HCT116 (cell line): ENCODE measurements at regions not wholly inside any gene's neighbourhood (a gene's known extent, or its start where the extent isn't known, plus 50 kb on each side); places are given as distances from the start of the nearest gene placed in this dataset.

ENCODE experiments used
- ATAC-seq: fragments of 200-7000 bp; cut with Tn5 transposase; 2 replicates; pipeline ENCODE4 v1.9.1; 2020; ENCODE audit warnings: mild to moderate bottlenecking, moderate library complexity
- BruUV-seq: library from RNA; stranded (reverse); fragments of 400-500 nt; replicated peaks from 2 replicates; lab custom pipeline; 2021; lab: Mats Ljungman, UMichigan
- CTCF ChIA-PET: fragments of 300-600 bp; sonication (Branson Sonifier 250); formaldehyde crosslinking; loops from one replicate; lab custom pipeline; 2021; ENCODE audit warnings: antibody characterized with exemption; lab: Charles Lee
- POLR2A ChIA-PET: fragments of 300-600, 350-600 bp; sonication (Branson Sonifier 250); formaldehyde crosslinking; loops from one replicate; lab custom pipeline; 2021; ENCODE audit warnings: antibody characterized with exemption; lab: Charles Lee
- RAD21 ChIA-PET, 2 experiments: fragments of 300-600 bp; sonication (Branson Sonifier 250); formaldehyde crosslinking; loops; one replicate each; lab custom pipeline; 2023; ENCODE audit warnings: low total read pairs in 2 of 2; ENCODE audit not compliant: uncharacterized antibody in 2 of 2, unreplicated experiment in 2 of 2, low non-redundant PET in 1 of 2; lab: Charles Lee
- DNase-seq: peaks from one replicate; pipeline ENCODE4 v3.0.0-alpha.2; 2010; ENCODE audit warnings: low read depth, low spot score
- H2AFZ ChIP-seq: fragments of 200-600 bp; shearing (Covaris generic), sonication (generic); 2 replicates; pipeline ENCODE4 v1.6.1; 2017; ENCODE audit warnings: low read depth, mixed run types, mixed read lengths, antibody characterized with exemption, low read length; ENCODE audit not compliant: poor library complexity, severe bottlenecking
- H3K27ac ChIP-seq: 2 replicates; pipeline ENCODE4 v1.5.1; 2012; ENCODE audit warnings: low read depth, low read length
- H3K27me3 ChIP-seq: fragments of 200-600 bp; sonication (generic); 2 replicates; pipeline ENCODE4 v1.6.1; 2016; ENCODE audit warnings: mixed run types, low read length, mixed read lengths; ENCODE audit not compliant: insufficient read depth
- H3K36me3 ChIP-seq, 2 experiments: fragments of 200-500 bp in 1 of 2; fragments of 200-600 bp in 1 of 2; sonication (Bioruptor generic) in 1 of 2; sonication (generic) in 1 of 2; 2 replicates each; pipeline versions ENCODE4 v1.5.1 to v1.6.1; 2014 to 2016; ENCODE audit warnings: low read length in 2 of 2, inconsistent platforms in 1 of 2, mixed read lengths in 1 of 2, mixed run types in 1 of 2; ENCODE audit not compliant: insufficient read depth in 2 of 2, control insufficient read depth in 1 of 2
- H3K4me1 ChIP-seq, 2 experiments: fragments of 200-600 bp in 1 of 2; sonication (generic) in 1 of 2; 2 replicates each; pipeline versions ENCODE4 v1.5.1 to v1.6.1; 2012 to 2017; ENCODE audit warnings: low read length in 2 of 2, inconsistent platforms in 1 of 2, mild to moderate bottlenecking in 1 of 2, mixed read lengths in 1 of 2, mixed run types in 1 of 2, moderate library complexity in 1 of 2; ENCODE audit not compliant: insufficient read depth in 2 of 2, control insufficient read depth in 1 of 2
- H3K4me2 ChIP-seq: fragments of 200-600 bp; sonication (generic); 2 replicates; pipeline ENCODE4 v1.6.1; 2017; ENCODE audit warnings: mixed run types, low read length, mixed read lengths
- H3K4me3 ChIP-seq, 2 experiments: fragments of 200-600 bp in 1 of 2; sonication (generic) in 1 of 2; replicated peaks in 1 of 2; 2 replicates each; pipeline ENCODE4 v1.5.1; 2011 to 2016; ENCODE audit warnings: low read length in 2 of 2, control low read depth in 1 of 2, low read depth in 1 of 2, mild to moderate bottlenecking in 1 of 2, mixed read lengths in 1 of 2, mixed run types in 1 of 2
- H3K79me2 ChIP-seq: fragments of 200-600 bp; sonication (generic); 2 replicates; pipeline ENCODE4 v1.6.1; 2017; ENCODE audit warnings: mild to moderate bottlenecking, mixed run types, low read length, moderate library complexity, mixed read lengths; ENCODE audit not compliant: insufficient read depth
- H3K9ac ChIP-seq: fragments of 200-600 bp; sonication (generic); 2 replicates; pipeline ENCODE4 v1.6.1; 2016; ENCODE audit warnings: low read length, mixed read lengths
- H3K9me2 ChIP-seq: fragments of 200-600 bp; sonication (generic), shearing (Covaris generic); 2 replicates; pipeline ENCODE4 v1.6.1; 2017; ENCODE audit warnings: mixed run types, mild to moderate bottlenecking, moderate library complexity; ENCODE audit not compliant: insufficient read depth
- H3K9me3 ChIP-seq, 2 experiments: fragments of 200-500 bp in 1 of 2; fragments of 200-600 bp in 1 of 2; sonication (Bioruptor generic) in 1 of 2; sonication (generic) in 1 of 2; 2 replicates each; pipeline ENCODE4 v1.6.1; 2014 to 2017; ENCODE audit warnings: low read length in 2 of 2, mixed read lengths in 2 of 2, inconsistent platforms in 1 of 2, low read depth in 1 of 2, mild to moderate bottlenecking in 1 of 2, mixed run types in 1 of 2, moderate library complexity in 1 of 2; ENCODE audit not compliant: control insufficient read depth in 1 of 2, insufficient read depth in 1 of 2
- H4K20me1 ChIP-seq: fragments of 200-600 bp; sonication (generic), shearing (Covaris generic); 2 replicates; pipeline ENCODE4 v1.6.1; 2017; ENCODE audit warnings: mixed run types, mild to moderate bottlenecking, moderate library complexity; ENCODE audit not compliant: insufficient read depth
- CEBPB ChIP-seq: IDR thresholded peaks from 2 replicates; pipeline ENCODE4 v1.6.1; 2012; ENCODE audit warnings: low read depth
- FOSL1 ChIP-seq: IDR thresholded peaks from 2 replicates; pipeline ENCODE4 v1.6.1; 2012; ENCODE audit warnings: low read depth
- POLR2AphosphoS5 ChIP-seq: IDR thresholded peaks from 2 replicates; pipeline ENCODE4 v1.6.1; 2011; ENCODE audit warnings: mild to moderate bottlenecking, low read depth, low read length, moderate library complexity
- SIN3A ChIP-seq: IDR thresholded peaks from 2 replicates; pipeline ENCODE4 v1.6.1; 2012; ENCODE audit warnings: low read depth
- SP1 ChIP-seq: IDR thresholded peaks from 2 replicates; pipeline ENCODE4 v1.6.1; 2012; ENCODE audit warnings: low read depth
- SRF ChIP-seq: IDR thresholded peaks from 2 replicates; pipeline ENCODE4 v1.6.1; 2012; ENCODE audit warnings: low read depth
- YY1 ChIP-seq: IDR thresholded peaks from 2 replicates; pipeline ENCODE4 v1.6.1; 2011; ENCODE audit warnings: low read length, low read depth, moderate library complexity, mild to moderate bottlenecking; ENCODE audit not compliant: insufficient replicate concordance; ENCODE audit errors: extremely low read depth
- intact Hi-C: fragments of 100-400 bp; cut with micrococcal nuclease; formaldehyde crosslinking; loops from 2 replicates; pipeline ENCODE4 v1.10.0; 2022
- TF ChIP-seq, protein P1 (sequence below): IDR thresholded peaks from 2 replicates; pipeline ENCODE4 v1.6.1; 2012
- TF ChIP-seq, protein P2 (sequence below): IDR thresholded peaks from 2 replicates; pipeline ENCODE4 v1.6.1; 2012; ENCODE audit warnings: low read depth

DNA sequence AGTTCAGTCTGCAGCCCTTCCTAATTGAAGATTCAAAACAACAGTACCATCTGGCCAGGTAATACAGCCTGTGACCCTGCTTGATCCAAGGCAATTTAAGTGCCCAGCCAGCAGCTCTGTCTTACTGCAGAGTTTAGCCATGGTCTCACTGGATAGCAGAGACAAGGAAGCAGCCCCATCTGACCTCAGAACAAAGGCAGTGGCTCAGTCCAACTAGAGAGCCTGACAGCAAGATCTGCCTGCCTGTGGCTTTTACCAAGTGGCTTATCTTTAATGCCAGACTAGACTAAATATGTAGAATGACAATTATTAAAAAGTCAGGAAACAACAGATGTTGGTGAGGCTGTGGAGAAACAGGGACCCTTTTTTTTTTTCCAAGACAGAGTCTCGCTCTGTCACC, 293.4 kb downstream of the DTHD1 start:
- Histone ChIP-seq H2AFZ (no peak overlapping the region), H3K9me2 (no peaks in the 10 kb centered on the region), H3K4me2 (no peak overlapping the region), H3K9ac (no peak overlapping the region), H3K4me1 (no peaks in the 10 kb centered on the region), H3K27me3 (no peaks in the 10 kb centered on the region), H3K36me3 (no peaks in the 10 kb centered on the region), H3K27ac (no peak overlapping the region), H3K4me3 (no peak overlapping the region), H4K20me1 (no peaks in the 10 kb centered on the region), H3K79me2 (no peaks in the 10 kb centered on the region), H3K9me3 (no peaks in the 10 kb centered on the region)
- ChIA-PET CTCF (no interaction called here), RAD21 (no interaction called here), POLR2A (no interaction called here)
- intact Hi-C loops, result no loop called here
- DNase-seq (no peak), ATAC-seq (no peak)
- TF ChIP-seq, protein P1, sequence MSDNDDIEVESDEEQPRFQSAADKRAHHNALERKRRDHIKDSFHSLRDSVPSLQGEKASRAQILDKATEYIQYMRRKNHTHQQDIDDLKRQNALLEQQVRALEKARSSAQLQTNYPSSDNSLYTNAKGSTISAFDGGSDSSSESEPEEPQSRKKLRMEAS, result no peak
- TF ChIP-seq SRF, result no peak
- TF ChIP-seq, protein P2, sequence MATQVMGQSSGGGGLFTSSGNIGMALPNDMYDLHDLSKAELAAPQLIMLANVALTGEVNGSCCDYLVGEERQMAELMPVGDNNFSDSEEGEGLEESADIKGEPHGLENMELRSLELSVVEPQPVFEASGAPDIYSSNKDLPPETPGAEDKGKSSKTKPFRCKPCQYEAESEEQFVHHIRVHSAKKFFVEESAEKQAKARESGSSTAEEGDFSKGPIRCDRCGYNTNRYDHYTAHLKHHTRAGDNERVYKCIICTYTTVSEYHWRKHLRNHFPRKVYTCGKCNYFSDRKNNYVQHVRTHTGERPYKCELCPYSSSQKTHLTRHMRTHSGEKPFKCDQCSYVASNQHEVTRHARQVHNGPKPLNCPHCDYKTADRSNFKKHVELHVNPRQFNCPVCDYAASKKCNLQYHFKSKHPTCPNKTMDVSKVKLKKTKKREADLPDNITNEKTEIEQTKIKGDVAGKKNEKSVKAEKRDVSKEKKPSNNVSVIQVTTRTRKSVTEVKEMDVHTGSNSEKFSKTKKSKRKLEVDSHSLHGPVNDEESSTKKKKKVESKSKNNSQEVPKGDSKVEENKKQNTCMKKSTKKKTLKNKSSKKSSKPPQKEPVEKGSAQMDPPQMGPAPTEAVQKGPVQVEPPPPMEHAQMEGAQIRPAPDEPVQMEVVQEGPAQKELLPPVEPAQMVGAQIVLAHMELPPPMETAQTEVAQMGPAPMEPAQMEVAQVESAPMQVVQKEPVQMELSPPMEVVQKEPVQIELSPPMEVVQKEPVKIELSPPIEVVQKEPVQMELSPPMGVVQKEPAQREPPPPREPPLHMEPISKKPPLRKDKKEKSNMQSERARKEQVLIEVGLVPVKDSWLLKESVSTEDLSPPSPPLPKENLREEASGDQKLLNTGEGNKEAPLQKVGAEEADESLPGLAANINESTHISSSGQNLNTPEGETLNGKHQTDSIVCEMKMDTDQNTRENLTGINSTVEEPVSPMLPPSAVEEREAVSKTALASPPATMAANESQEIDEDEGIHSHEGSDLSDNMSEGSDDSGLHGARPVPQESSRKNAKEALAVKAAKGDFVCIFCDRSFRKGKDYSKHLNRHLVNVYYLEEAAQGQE, result no peak
- TF ChIP-seq CEBPB, result no peak
- TF ChIP-seq SP1, result no peak
- TF ChIP-seq SIN3A, result no peak
- TF ChIP-seq FOSL1, result no peak
- no peak for TF ChIP-seq POLR2AphosphoS5
- TF ChIP-seq YY1, result no peak
- BruUV-seq, result no TSS peak
